Lower lobe of right lung (tissue), 2 donors: ENCODE measurements at regions not wholly inside any gene's neighbourhood (a gene's known extent, or its start where the extent isn't known, plus 50 kb on each side); places are given as distances from the start of the nearest gene placed in this dataset.

ENCODE experiments used
- ATAC-seq, 2 donors: fragments of 200-7000 bp; cut with Tn5 transposase; one replicate each; pipeline ENCODE4 v1.9.1; 2020 to 2022; ENCODE audit warnings: mild to moderate bottlenecking in 2 of 2, moderate library complexity in 2 of 2
- DNase-seq: peaks from one replicate; pipeline ENCODE4 v3.0.0-alpha.2; 2020
- H3K27ac ChIP-seq: fragments of 200-600 bp; one replicate; pipeline ENCODE4 v1.8.0; 2022
- H3K27me3 ChIP-seq: fragments of 200-600 bp; one replicate; pipeline ENCODE4 v1.8.0; 2022; ENCODE audit warnings: low read depth
- H3K36me3 ChIP-seq: fragments of 200-600 bp; one replicate; pipeline ENCODE4 v1.8.0; 2022; ENCODE audit warnings: mild to moderate bottlenecking
- H3K4me1 ChIP-seq: fragments of 200-600 bp; one replicate; pipeline ENCODE4 v1.8.0; 2022
- H3K4me3 ChIP-seq: fragments of 200-600 bp; one replicate; pipeline ENCODE4 v1.8.0; 2022; ENCODE audit warnings: mild to moderate bottlenecking
- H3K9me3 ChIP-seq: fragments of 200-600 bp; one replicate; pipeline ENCODE4 v1.8.0; 2022
- CTCF ChIP-seq: fragments of 200-600 bp; IDR thresholded peaks from one replicate; pipeline ENCODE4 v1.8.0; 2022; ENCODE audit warnings: antibody characterized with exemption, mild to moderate bottlenecking
- intact Hi-C: fragments of 100-400 bp; cut with DNase I; formaldehyde crosslinking; loops from one replicate; pipeline ENCODE4 v1.11.0; 2022
- donor health status: DM: no; HTN: yes; CAD: no; lungs with severe emphysema.

DNA sequence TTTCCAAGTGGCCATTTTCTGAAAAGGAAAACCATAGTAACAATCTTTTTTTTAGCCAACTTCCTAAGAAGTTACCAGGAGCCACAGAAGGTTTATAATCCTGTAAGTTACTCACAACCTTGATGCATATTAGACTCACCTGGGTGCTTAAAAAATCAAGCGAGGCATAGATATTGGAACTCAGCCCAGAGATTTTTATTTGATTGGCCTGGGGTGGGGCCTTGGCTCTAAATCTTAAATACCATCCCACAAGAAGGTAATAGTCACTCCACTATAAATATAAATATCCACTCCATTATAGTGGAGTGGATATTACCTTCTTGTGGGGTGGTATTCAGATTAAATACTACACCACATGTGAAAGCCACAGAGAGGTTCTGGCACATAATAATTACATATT is 429.6 kb downstream of the RFC3 start:
- DNase-seq (no peak), ATAC-seq (peak in 1 of 2 donors; percentile 51)
- Histone ChIP-seq H3K27ac (no peak overlapping the region), H3K9me3 (no peaks in the 10 kb centered on the region), H3K27me3 (no peaks in the 10 kb centered on the region), H3K4me3 (no peak overlapping the region), H3K36me3 (no peaks in the 10 kb centered on the region), H3K4me1 (no peaks in the 10 kb centered on the region)
- intact Hi-C loops: no loop called here
- no peak for TF ChIP-seq CTCF

DNA sequence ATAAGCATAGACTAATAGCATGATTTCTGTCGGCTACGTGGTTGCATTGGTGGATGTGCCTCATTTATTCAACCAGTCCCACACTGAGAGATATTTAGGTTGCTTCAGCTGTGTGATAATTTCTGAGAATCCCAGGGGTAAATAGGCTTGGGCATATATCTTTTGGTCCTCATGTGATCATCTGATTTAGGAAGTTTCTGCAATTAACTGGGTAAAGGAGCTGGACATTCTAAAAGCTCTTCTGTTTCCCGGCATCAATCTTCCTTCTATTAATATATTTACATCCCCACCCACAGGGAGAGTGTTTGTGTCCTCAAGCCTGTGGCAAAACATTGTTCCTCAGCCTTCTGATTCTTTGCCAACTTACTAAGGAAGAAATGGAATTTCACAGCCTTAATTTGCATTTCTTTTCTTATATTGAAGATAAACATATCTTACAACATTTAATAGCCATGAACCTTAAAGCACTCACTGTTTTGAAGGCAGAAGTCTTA is 431.6 kb downstream of the RFC3 start:
- no peak for ATAC-seq
- intact Hi-C loops: no loop called here
- no peaks in the 10 kb centered on the region for H3K4me1 ChIP-seq
- no peaks in the 10 kb centered on the region for H3K36me3 ChIP-seq
- no peaks in the 10 kb centered on the region for H3K9me3 ChIP-seq
- H3K27me3 ChIP-seq: no peaks in the 10 kb centered on the region
- H3K4me3 ChIP-seq: no peak overlapping the region
- no peak for DNase-seq
- TF ChIP-seq CTCF: no peak
- H3K27ac ChIP-seq: no peak overlapping the region

DNA sequence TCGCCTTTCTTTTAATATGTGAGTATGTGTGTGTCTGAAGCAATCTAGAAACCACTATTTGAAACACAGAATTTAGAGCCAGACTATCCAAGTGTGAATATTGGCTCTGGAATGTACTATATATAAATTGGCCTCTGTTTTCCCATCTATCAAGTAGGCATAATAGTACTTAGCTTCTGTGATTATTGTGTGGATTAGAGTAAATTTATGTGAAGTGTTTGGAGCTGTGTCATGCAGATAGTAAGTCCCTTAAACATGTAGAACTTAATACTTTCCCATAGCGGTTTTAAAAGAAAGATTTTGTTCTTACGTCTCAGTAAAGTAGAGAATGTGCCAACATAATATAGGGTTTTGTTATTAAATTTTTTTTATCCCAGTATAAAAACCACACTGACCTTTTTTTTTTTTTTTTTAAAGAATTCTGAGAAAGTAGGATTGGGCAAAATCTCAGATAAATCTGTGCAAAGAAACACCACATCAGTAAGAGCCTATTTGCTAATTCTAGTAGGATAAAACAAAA is 432.3 kb downstream of the RFC3 start:
- intact Hi-C loops: no loop called here
- Histone ChIP-seq H3K4me1 (no peaks in the 10 kb centered on the region), H3K36me3 (no peaks in the 10 kb centered on the region), H3K9me3 (no peaks in the 10 kb centered on the region), H3K27ac (no peak overlapping the region), H3K4me3 (no peak overlapping the region), H3K27me3 (no peaks in the 10 kb centered on the region)
- ATAC-seq (no peak), DNase-seq (no peak)
- TF ChIP-seq CTCF: no peak

- Histone ChIP-seq H3K27ac (no peak overlapping the region), H3K36me3 (no peaks in the 10 kb centered on the region), H3K4me1 (no peaks in the 10 kb centered on the region), H3K27me3 (no peaks in the 10 kb centered on the region), H3K4me3 (no peak overlapping the region), H3K9me3 (no peaks in the 10 kb centered on the region)
- intact Hi-C loops: no loop called here
- ATAC-seq (no peak), DNase-seq (no peak)
- no peak for TF ChIP-seq CTCF
Observed at GRCh38 chr13:34254366-34254765, 436.4 kb downstream of the RFC3 start.

DNA sequence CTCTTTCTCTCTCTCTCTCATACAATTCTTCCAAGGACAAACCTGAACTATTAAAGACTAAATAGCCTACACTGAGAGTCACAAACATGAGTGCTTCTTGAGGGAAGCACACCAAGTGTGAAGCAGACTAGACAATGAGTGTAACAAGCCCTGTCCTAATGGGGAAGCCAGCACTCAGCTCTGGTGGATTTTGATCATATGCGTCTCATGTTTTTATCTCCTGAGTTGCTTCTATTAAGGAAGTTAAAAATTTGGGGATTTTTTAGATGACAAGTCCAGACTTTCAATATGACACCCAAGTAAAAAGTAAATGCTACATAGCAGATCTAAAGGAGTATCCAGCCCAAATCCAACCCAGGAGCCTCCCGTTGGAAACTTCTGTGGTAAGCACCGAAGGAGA is 437.8 kb downstream of the RFC3 start:
- Histone ChIP-seq H3K36me3 (no peaks in the 10 kb centered on the region), H3K4me1 (no peaks in the 10 kb centered on the region), H3K27me3 (no peaks in the 10 kb centered on the region), H3K9me3 (peaks cover 2% of the 10 kb centered on the region), H3K4me3 (no peak overlapping the region), H3K27ac (no peak overlapping the region)
- DNase-seq: no peak
- intact Hi-C loops: no loop called here
- no peak for ATAC-seq
- no peak for TF ChIP-seq CTCF

- H3K27me3 ChIP-seq: no peaks in the 10 kb centered on the region
- ATAC-seq (no peak), DNase-seq (no peak)
- H3K27ac ChIP-seq: no peak overlapping the region
- intact Hi-C loops: no loop called here
- H3K4me3 ChIP-seq: no peak overlapping the region
- no peaks in the 10 kb centered on the region for H3K36me3 ChIP-seq
- H3K4me1 ChIP-seq: no peaks in the 10 kb centered on the region
- H3K9me3 ChIP-seq: peaks cover 3% of the 10 kb centered on the region
- TF ChIP-seq CTCF: no peak
Observed at GRCh38 chr13:34256236-34256635, 438.3 kb downstream of the RFC3 start.
